WTC11 (cell line): ENCODE measurements at regions not wholly inside any gene's neighbourhood (a gene's known extent, or its start where the extent isn't known, plus 50 kb on each side); places are given as distances from the start of the nearest gene placed in this dataset.

Experiments used
- TF ChIP-seq, protein P1 (sequence below): fragments of 200-600 bp; IDR thresholded peaks from 2 replicates; pipeline ENCODE4 v1.8.0; 2022; ENCODE audit warnings: antibody characterized with exemption
- TF ChIP-seq, protein P2 (sequence below): sonication (generic); formaldehyde crosslinking; IDR thresholded peaks from 2 replicates; pipeline ENCODE4 v1.8.1; 2023; ENCODE audit warnings: mild to moderate bottlenecking, missing genetic modification reagents, moderate library complexity

DNA sequence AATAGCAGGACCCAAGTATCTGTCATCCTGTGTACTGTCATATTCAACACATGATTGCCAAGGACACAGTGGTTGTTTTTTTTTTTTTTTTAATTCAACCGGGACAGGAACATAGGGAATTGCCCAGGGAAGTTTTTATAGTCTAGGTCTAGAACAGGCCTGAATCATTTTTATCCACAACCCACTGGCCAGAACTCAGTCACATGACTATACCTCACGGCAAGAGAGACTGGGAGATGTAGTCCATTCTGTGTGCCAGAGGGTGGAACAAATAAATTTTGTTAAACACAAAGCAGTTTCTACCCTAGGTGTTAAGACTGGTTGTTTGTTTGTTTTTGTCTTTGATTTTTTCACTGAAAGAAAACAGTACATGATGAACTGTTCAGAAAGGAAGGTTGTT is 105.8 kb upstream of the SMARCA2 start:
- TF ChIP-seq, protein P1, sequence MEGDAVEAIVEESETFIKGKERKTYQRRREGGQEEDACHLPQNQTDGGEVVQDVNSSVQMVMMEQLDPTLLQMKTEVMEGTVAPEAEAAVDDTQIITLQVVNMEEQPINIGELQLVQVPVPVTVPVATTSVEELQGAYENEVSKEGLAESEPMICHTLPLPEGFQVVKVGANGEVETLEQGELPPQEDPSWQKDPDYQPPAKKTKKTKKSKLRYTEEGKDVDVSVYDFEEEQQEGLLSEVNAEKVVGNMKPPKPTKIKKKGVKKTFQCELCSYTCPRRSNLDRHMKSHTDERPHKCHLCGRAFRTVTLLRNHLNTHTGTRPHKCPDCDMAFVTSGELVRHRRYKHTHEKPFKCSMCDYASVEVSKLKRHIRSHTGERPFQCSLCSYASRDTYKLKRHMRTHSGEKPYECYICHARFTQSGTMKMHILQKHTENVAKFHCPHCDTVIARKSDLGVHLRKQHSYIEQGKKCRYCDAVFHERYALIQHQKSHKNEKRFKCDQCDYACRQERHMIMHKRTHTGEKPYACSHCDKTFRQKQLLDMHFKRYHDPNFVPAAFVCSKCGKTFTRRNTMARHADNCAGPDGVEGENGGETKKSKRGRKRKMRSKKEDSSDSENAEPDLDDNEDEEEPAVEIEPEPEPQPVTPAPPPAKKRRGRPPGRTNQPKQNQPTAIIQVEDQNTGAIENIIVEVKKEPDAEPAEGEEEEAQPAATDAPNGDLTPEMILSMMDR: no peak
- TF ChIP-seq, protein P2, sequence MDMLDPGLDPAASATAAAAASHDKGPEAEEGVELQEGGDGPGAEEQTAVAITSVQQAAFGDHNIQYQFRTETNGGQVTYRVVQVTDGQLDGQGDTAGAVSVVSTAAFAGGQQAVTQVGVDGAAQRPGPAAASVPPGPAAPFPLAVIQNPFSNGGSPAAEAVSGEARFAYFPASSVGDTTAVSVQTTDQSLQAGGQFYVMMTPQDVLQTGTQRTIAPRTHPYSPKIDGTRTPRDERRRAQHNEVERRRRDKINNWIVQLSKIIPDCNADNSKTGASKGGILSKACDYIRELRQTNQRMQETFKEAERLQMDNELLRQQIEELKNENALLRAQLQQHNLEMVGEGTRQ (CRISPR knock-in tag): peak; percentile 64
